SK-N-SH treated with all-trans-retinoic acid at 6 μM for 48 hours (cell line): ENCODE measurements at regions not wholly inside any gene's neighbourhood (a gene's known extent, or its start where the extent isn't known, plus 50 kb on each side); places are given as distances from the start of the nearest gene placed in this dataset.

Experiments
- ATAC-seq: fragments of 200-7000 bp; cut with Tn5 transposase; 3 replicates; pipeline ENCODE4 v1.9.1; 2020; ENCODE audit warnings: mild to moderate bottlenecking, moderate library complexity
- ARNTL ChIP-seq: fragments of 450-650 bp; formaldehyde crosslinking; IDR thresholded peaks from 2 replicates; pipeline ENCODE4 v1.5.0; 2020; ENCODE audit warnings: low read depth, mild to moderate bottlenecking, moderate library complexity, borderline replicate concordance
- BACH2 ChIP-seq: fragments of 250-450 bp; sonication (Bioruptor Pico); IDR thresholded peaks from 2 replicates; pipeline ENCODE4 v1.9.0; 2021; ENCODE audit warnings: mild to moderate bottlenecking, borderline replicate concordance
- CREB5 ChIP-seq: fragments of 250-450 bp; sonication (Bioruptor Pico); IDR thresholded peaks from 2 replicates; pipeline ENCODE4 v1.5.1; 2020; ENCODE audit warnings: low read depth, mild to moderate bottlenecking, moderate library complexity
- CSDC2 ChIP-seq: fragments of 250-450 bp; sonication (Bioruptor Pico); IDR thresholded peaks from 2 replicates; pipeline ENCODE4 v1.5.0; 2020; ENCODE audit warnings: mild to moderate bottlenecking, moderate library complexity
- CSRNP3 ChIP-seq: fragments of 250-450 bp; sonication (Bioruptor Pico); IDR thresholded peaks from 2 replicates; pipeline ENCODE4 v1.5.1; 2021; ENCODE audit warnings: mild to moderate bottlenecking, moderate library complexity
- GLIS3 ChIP-seq: fragments of 250-450 bp; sonication (Bioruptor Pico); IDR thresholded peaks from 2 replicates; pipeline ENCODE4 v1.5.0; 2020; ENCODE audit warnings: mild to moderate bottlenecking, moderate library complexity
- ISL1 ChIP-seq: fragments of 250-450 bp; sonication (Bioruptor Pico); IDR thresholded peaks from 2 replicates; pipeline ENCODE4 v2.1.2; 2022; ENCODE audit warnings: mild to moderate bottlenecking, moderate library complexity
- OSR1 ChIP-seq: fragments of 250-450 bp; sonication (Bioruptor Pico); IDR thresholded peaks from 2 replicates; pipeline ENCODE4 v1.8.0; 2022; ENCODE audit warnings: moderate library complexity, mild to moderate bottlenecking, inconsistent platforms
- PPARA ChIP-seq: fragments of 250-450 bp; sonication (Bioruptor Pico); IDR thresholded peaks from 2 replicates; pipeline ENCODE4 v1.5.0; 2020; ENCODE audit warnings: mild to moderate bottlenecking, borderline replicate concordance
- RARB ChIP-seq: fragments of 250-450 bp; sonication (Bioruptor Pico); IDR thresholded peaks from 2 replicates; pipeline ENCODE4 v1.8.0; 2021; ENCODE audit warnings: mild to moderate bottlenecking, moderate library complexity
- SNAI2 ChIP-seq: fragments of 250-450 bp; sonication (Bioruptor Pico); IDR thresholded peaks from 2 replicates; pipeline ENCODE4 v1.5.0; 2020; ENCODE audit warnings: mild to moderate bottlenecking, moderate library complexity
- TCF4 ChIP-seq: fragments of 250-450 bp; sonication (Bioruptor Pico); IDR thresholded peaks from 2 replicates; pipeline ENCODE4 v1.8.0; 2021; ENCODE audit warnings: mild to moderate bottlenecking, moderate library complexity, borderline replicate concordance
- TOX ChIP-seq: fragments of 250-450 bp; sonication (Bioruptor Pico); IDR thresholded peaks from 2 replicates; pipeline ENCODE4 v1.8.0; 2021; ENCODE audit warnings: mild to moderate bottlenecking, moderate library complexity, borderline replicate concordance
- ZC3H10 ChIP-seq: fragments of 250-450 bp; sonication (Bioruptor Pico); IDR thresholded peaks from 2 replicates; pipeline ENCODE4 v1.5.1; 2021; ENCODE audit warnings: mild to moderate bottlenecking, moderate library complexity
- ZFP3 ChIP-seq: fragments of 250-450 bp; sonication (Bioruptor Pico); IDR thresholded peaks from 2 replicates; pipeline ENCODE4 v1.5.0; 2020; ENCODE audit warnings: mild to moderate bottlenecking, moderate library complexity
- ZNF565 ChIP-seq: fragments of 450-650 bp; formaldehyde crosslinking; conservative IDR thresholded peaks from 2 replicates; pipeline ENCODE4 v1.5.0; 2020; ENCODE audit warnings: low read depth, mild to moderate bottlenecking, moderate library complexity
- ZNF8 ChIP-seq: fragments of 450-650 bp; formaldehyde crosslinking; IDR thresholded peaks from 2 replicates; pipeline ENCODE4 v1.5.0; 2020; ENCODE audit warnings: mild to moderate bottlenecking, moderate library complexity
- TF ChIP-seq, protein P1 (sequence below): fragments of 250-450 bp; sonication (Bioruptor Pico); IDR thresholded peaks from 2 replicates; pipeline ENCODE4 v1.8.0; 2020; ENCODE audit warnings: mild to moderate bottlenecking, moderate library complexity, borderline replicate concordance
- TF ChIP-seq, protein P2 (sequence below): fragments of 250-450 bp; sonication (Bioruptor Pico); IDR thresholded peaks from 2 replicates; pipeline ENCODE4 v1.8.0; 2021; ENCODE audit warnings: low read depth, mild to moderate bottlenecking, moderate library complexity, borderline replicate concordance

- ATAC-seq = no peak
- TF ChIP-seq, protein P1, sequence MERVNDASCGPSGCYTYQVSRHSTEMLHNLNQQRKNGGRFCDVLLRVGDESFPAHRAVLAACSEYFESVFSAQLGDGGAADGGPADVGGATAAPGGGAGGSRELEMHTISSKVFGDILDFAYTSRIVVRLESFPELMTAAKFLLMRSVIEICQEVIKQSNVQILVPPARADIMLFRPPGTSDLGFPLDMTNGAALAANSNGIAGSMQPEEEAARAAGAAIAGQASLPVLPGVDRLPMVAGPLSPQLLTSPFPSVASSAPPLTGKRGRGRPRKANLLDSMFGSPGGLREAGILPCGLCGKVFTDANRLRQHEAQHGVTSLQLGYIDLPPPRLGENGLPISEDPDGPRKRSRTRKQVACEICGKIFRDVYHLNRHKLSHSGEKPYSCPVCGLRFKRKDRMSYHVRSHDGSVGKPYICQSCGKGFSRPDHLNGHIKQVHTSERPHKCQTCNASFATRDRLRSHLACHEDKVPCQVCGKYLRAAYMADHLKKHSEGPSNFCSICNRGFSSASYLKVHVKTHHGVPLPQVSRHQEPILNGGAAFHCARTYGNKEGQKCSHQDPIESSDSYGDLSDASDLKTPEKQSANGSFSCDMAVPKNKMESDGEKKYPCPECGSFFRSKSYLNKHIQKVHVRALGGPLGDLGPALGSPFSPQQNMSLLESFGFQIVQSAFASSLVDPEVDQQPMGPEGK (CRISPR knock-in tag) = no peak
- no peak for TF ChIP-seq BACH2 (CRISPR knock-in tag)
- TF ChIP-seq ZNF565 = no peak
- no peak for TF ChIP-seq CSDC2 (CRISPR knock-in tag)
- TF ChIP-seq PPARA (CRISPR knock-in tag) = no peak
- TF ChIP-seq, protein P2, sequence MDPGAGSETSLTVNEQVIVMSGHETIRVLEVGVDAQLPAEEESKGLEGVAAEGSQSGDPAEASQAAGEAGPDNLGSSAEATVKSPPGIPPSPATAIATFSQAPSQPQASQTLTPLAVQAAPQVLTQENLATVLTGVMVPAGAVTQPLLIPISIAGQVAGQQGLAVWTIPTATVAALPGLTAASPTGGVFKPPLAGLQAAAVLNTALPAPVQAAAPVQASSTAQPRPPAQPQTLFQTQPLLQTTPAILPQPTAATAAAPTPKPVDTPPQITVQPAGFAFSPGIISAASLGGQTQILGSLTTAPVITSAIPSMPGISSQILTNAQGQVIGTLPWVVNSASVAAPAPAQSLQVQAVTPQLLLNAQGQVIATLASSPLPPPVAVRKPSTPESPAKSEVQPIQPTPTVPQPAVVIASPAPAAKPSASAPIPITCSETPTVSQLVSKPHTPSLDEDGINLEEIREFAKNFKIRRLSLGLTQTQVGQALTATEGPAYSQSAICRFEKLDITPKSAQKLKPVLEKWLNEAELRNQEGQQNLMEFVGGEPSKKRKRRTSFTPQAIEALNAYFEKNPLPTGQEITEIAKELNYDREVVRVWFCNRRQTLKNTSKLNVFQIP (CRISPR knock-in tag) = no peak
- TF ChIP-seq TCF4 (CRISPR knock-in tag) = no peak
- TF ChIP-seq SNAI2 (CRISPR knock-in tag) = no peak
Measured at GRCh38 chr19:33905937-33906577, 109.4 kb downstream of the KCTD15 start.

- no peak for ATAC-seq
- no peak for TF ChIP-seq TCF4 (CRISPR knock-in tag)
- no peak for TF ChIP-seq ZC3H10
- no peak for TF ChIP-seq GLIS3 (CRISPR knock-in tag)
- TF ChIP-seq CREB5 (CRISPR knock-in tag) = no peak
- TF ChIP-seq ISL1 (CRISPR knock-in tag) = no peak
Measured at GRCh38 chr19:33906578-33907335, 110.1 kb downstream of the KCTD15 start.

DNA sequence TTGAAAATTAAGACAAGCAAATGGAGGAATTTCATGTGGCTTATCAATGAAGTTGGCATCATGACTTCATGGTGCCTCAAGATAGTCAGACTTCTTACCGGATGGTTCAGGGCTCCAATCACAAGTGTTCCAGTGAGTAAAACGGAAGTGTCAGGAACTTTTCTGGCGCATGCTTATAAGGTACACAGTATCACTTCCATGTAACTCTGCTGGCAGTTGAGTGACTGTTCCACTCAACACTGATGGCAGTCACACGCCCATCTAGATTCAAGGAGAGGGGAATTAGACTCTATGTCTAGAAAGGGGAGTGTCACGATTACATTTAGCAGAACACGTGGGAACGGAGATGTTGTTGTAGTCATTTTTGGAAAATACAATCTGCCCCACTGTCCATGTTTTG lies 114.3 kb downstream of the KCTD15 start:
- TF ChIP-seq ZNF565 = no peak
- no peak for TF ChIP-seq CSRNP3 (CRISPR knock-in tag)
- no peak for TF ChIP-seq ZFP3
- TF ChIP-seq OSR1 (CRISPR knock-in tag) = no peak
- TF ChIP-seq ZNF8 (CRISPR knock-in tag) = no peak
- TF ChIP-seq GLIS3 (CRISPR knock-in tag) = no peak
- no peak for TF ChIP-seq BACH2 (CRISPR knock-in tag)
- TF ChIP-seq PPARA (CRISPR knock-in tag) = no peak
- TF ChIP-seq, protein P2 (CRISPR knock-in tag) = no peak
- TF ChIP-seq, protein P1 (CRISPR knock-in tag) = no peak
- TF ChIP-seq ISL1 (CRISPR knock-in tag) = no peak
- no peak for TF ChIP-seq ARNTL (CRISPR knock-in tag)
- TF ChIP-seq ZC3H10 = no peak
- TF ChIP-seq RARB (CRISPR knock-in tag) = no peak
- TF ChIP-seq TOX (CRISPR knock-in tag) = no peak
- no peak for TF ChIP-seq TCF4 (CRISPR knock-in tag)
- ATAC-seq = no peak
